ENCODE measurements at regions not wholly inside any gene's neighbourhood (a gene's known extent, or its start where the extent isn't known, plus 50 kb on each side); places are given as distances from the start of the nearest gene placed in this dataset.
"Not testable (repeated sequence)": the region's sequence is repeated elsewhere in the genome, so short reads cannot be mapped to it uniquely, and the experiment has no call there.

DNA sequence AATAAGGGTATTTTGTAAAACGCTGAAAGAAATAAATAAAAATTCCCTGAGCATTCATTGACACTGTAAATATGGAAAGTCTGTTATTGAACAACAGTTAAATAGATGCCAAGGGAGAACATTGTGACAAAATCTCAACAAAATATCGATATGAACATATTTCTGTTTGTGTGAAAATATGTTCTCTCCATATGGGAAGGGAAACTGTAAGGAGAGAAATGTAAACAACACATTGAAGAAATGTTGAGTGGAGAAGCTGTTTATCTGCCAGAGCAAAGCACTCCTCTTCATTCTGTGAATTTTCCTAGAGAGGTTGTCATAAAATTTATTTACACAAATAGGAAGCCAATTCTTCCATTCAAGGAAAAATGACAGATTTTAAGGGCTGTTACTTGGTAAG is 57.1 kb upstream of the EOMES start:
- Mint-ChIP-seq H3K4me3 (no peak overlapping the region), H3K36me3 (no peaks in the 10 kb centered on the region), H3K9me3 (no peaks in the 10 kb centered on the region), H3K4me1 (no peaks in the 10 kb centered on the region), H3K27me3 (peaks cover 2% of the 10 kb centered on the region), H3K27ac (no peak overlapping the region)
- DNase-seq (no peak), ATAC-seq (ENCODE audit: low read depth) (no peak)
- POLR2A ChIA-PET: no interaction called here

DNA sequence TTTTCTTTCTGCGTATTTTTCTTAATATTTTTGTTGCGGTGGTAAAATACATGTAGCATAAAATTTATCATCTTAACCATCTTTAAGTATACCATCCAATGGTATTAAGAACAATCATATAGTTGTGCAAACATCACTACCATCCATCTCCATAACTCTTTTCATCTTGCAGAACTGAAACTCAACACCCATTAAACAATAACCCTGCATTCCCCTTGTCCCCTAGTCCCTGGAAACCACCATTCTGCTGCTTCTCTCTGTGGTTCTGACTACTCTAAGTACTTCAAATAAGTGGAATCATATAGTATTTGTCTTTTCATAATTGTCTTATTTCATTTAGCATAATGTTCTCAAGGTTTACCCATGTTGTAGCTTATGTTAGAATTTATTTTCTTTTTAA is 67.3 kb upstream of the EOMES start:
- Mint-ChIP-seq H3K9me3 (peaks cover 6% of the 10 kb centered on the region), H3K4me1 (peaks cover 6% of the 10 kb centered on the region)
- POLR2A ChIA-PET: no interaction called here

DNA sequence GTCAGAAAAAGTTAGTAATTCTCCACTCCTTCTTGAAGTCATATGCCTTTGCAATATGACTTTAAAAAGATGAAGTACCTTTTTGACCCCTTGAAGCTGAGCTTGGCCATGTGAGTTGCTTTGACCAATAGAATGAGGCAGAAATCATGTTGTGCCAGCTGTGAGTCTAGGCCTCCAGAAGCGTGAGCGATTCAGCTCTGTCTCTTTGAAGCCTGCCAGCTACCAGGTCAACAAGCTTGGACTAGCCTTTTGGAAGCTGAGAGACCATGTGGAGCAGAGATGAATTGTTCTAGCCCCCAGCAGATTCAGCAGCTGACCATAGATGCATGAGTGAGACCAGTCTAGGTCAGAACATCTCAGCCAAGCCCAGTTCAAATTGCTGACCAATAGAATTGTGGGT is 69.8 kb upstream of the EOMES start:
- Mint-ChIP-seq H3K4me3 (no peak overlapping the region), H3K27ac (no peak overlapping the region), H3K4me1 (peaks cover 6% of the 10 kb centered on the region), H3K9me3 (peaks cover 6% of the 10 kb centered on the region), H3K36me3 (no peaks in the 10 kb centered on the region), H3K27me3 (no peaks in the 10 kb centered on the region)
- POLR2A ChIA-PET: no interaction called here
- no peak for DNase-seq
- ATAC-seq (ENCODE audit: low read depth): no peak

More for the DNA sequence above, 67.3 kb upstream of the EOMES start:
- Mint-ChIP-seq H3K4me3 (no peak overlapping the region), H3K27ac (no peak overlapping the region), H3K36me3 (no peaks in the 10 kb centered on the region), H3K27me3 (no peaks in the 10 kb centered on the region)
- DNase-seq (no peak), ATAC-seq (ENCODE audit: low read depth) (no peak)

DNA sequence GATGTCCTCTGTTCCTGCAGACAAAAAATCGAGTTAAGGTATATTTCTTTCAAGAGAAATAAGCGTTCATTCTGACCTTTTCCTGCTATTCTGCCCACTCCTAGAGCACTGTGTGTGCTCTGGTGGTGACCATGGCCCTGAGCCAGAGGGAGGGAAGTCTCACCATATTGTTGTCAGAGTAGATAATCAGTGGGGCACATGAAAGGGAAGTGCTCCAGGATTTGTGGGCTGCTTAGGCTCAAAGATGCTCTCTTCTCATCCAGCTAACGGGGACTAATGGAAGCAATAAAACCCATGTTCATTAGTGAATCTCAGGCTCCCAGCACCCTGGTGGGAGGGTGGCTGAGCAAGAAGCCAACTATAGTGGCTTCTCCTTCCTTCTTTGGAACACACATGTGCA is 70.7 kb upstream of the EOMES start:
- Mint-ChIP-seq H3K36me3 (no peaks in the 10 kb centered on the region), H3K27me3 (no peaks in the 10 kb centered on the region), H3K4me3 (no peak overlapping the region), H3K9me3 (peaks cover 6% of the 10 kb centered on the region), H3K4me1 (peaks cover 6% of the 10 kb centered on the region), H3K27ac (no peak overlapping the region)
- ATAC-seq (ENCODE audit: low read depth) (no peak), DNase-seq (no peak)
- POLR2A ChIA-PET: no interaction called here

DNA sequence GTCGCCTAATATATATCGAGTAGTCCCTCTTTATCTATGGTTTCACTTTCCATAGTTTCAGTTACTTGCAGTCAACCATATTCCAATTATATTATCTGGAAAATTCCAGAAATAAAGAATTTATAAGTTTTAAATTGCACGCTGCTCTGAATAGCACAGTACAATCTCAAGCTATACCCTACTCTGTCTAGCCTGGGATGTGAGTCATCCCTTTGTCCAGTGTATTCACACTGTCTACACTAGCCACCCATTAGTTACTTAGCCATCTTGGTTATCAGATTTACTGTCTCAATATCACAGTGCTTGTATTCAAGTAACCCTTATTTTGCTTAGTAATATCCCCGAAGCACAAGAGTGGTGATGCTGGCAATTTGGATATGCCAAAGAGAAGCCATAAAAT is 72.1 kb upstream of the EOMES start:
- Mint-ChIP-seq H3K4me3 (no peak overlapping the region), H3K4me1 (peaks cover 6% of the 10 kb centered on the region), H3K36me3 (no peaks in the 10 kb centered on the region), H3K27me3 (no peaks in the 10 kb centered on the region), H3K9me3 (peaks cover 6% of the 10 kb centered on the region), H3K27ac (no peak overlapping the region)
- ATAC-seq (ENCODE audit: low read depth) (no peak), DNase-seq (no peak)
- POLR2A ChIA-PET: no interaction called here

- H3K4me1 Mint-ChIP-seq: peaks cover 8% of the 10 kb centered on the region
- H3K27me3 Mint-ChIP-seq: no peaks in the 10 kb centered on the region
- peaks cover 4% of the 10 kb centered on the region for H3K9me3 Mint-ChIP-seq
- ATAC-seq (ENCODE audit: low read depth) (no peak), DNase-seq (no peak)
- H3K4me3 Mint-ChIP-seq: no peak overlapping the region
- no peaks in the 10 kb centered on the region for H3K36me3 Mint-ChIP-seq
- POLR2A ChIA-PET: no interaction called here
- H3K27ac Mint-ChIP-seq: no peak overlapping the region
These were observed 74.3 kb upstream of the EOMES start for GRCh38 chr3:27796365-27796875.

GRCh38 chr3:27797773-27798172 is 75.7 kb upstream of the EOMES start:
- Mint-ChIP-seq H3K27me3 (no peaks in the 10 kb centered on the region), H3K4me3 (no peak overlapping the region), H3K27ac (no peak overlapping the region), H3K4me1 (peaks cover 5% of the 10 kb centered on the region), H3K9me3 (peaks cover 1% of the 10 kb centered on the region), H3K36me3 (no peaks in the 10 kb centered on the region)
- DNase-seq: no peak
- ATAC-seq (ENCODE audit: low read depth): no peak
- POLR2A ChIA-PET: no interaction called here

DNA sequence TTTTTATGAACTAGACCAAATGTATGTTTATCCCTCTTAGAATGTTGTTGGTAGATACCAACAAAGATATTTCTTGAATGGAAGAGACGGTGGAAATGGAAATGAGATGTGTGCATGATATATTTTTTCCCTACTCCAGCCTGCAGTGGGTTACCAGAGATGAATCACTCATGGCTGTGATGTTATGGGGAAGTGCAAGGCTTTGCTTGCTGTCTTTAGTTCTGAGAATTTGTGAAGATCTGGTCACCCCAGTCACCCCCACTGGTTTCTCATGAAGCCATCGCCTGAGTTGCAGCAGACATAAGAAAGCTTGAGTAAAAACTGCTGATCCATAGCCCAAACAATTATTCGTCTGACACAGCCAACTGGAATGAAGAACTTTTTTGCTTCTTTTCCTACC is 78.1 kb upstream of the EOMES start:
- no peak for ATAC-seq (ENCODE audit: low read depth)
- H3K9me3 Mint-ChIP-seq: peaks cover 1% of the 10 kb centered on the region
- no peak overlapping the region for H3K27ac Mint-ChIP-seq
- no peaks in the 10 kb centered on the region for H3K36me3 Mint-ChIP-seq
- POLR2A ChIA-PET: no interaction called here
- H3K27me3 Mint-ChIP-seq: no peaks in the 10 kb centered on the region
- DNase-seq: no peak
- no peak overlapping the region for H3K4me3 Mint-ChIP-seq
- peaks cover 4% of the 10 kb centered on the region for H3K4me1 Mint-ChIP-seq

GRCh38 chr3:27802425-27802824 is 80.3 kb upstream of the EOMES start:
- DNase-seq (no peak), ATAC-seq (ENCODE audit: low read depth) (no peak)
- no peaks in the 10 kb centered on the region for H3K36me3 Mint-ChIP-seq
- POLR2A ChIA-PET: interaction anchor here (0.5 kb wide), 1 partner anchor 19 kb away, joined by 6 read pairs; no protein-coding TSS in a partner anchor
- no peaks in the 10 kb centered on the region for H3K27me3 Mint-ChIP-seq
- peaks cover 1% of the 10 kb centered on the region for H3K9me3 Mint-ChIP-seq
- H3K4me1 Mint-ChIP-seq: peaks cover 4% of the 10 kb centered on the region
- H3K4me3 Mint-ChIP-seq: no peak overlapping the region
- no peak overlapping the region for H3K27ac Mint-ChIP-seq

- Mint-ChIP-seq H3K27ac (no peak overlapping the region), H3K36me3 (no peaks in the 10 kb centered on the region), H3K27me3 (no peaks in the 10 kb centered on the region), H3K4me1 (peaks cover 4% of the 10 kb centered on the region), H3K9me3 (peaks cover 3% of the 10 kb centered on the region), H3K4me3 (no peak overlapping the region)
- no peak for DNase-seq
- no peak for ATAC-seq (ENCODE audit: low read depth)
- POLR2A ChIA-PET: no interaction called here
These were observed 80.7 kb upstream of the EOMES start for GRCh38 chr3:27802849-27803248.

- peaks cover 2% of the 10 kb centered on the region for H3K4me1 Mint-ChIP-seq
- POLR2A ChIA-PET: no interaction called here
- H3K27ac Mint-ChIP-seq: no peak overlapping the region
- H3K27me3 Mint-ChIP-seq: no peaks in the 10 kb centered on the region
- H3K4me3 Mint-ChIP-seq: no peak overlapping the region
- no peaks in the 10 kb centered on the region for H3K36me3 Mint-ChIP-seq
- ATAC-seq (ENCODE audit: low read depth) (no peak), DNase-seq (no peak)
- H3K9me3 Mint-ChIP-seq: peaks cover 1% of the 10 kb centered on the region
These were observed 83.2 kb upstream of the EOMES start for GRCh38 chr3:27805282-27805681.

- Mint-ChIP-seq H3K27ac (no peak overlapping the region), H3K4me3 (no peak overlapping the region), H3K4me1 (no peaks in the 10 kb centered on the region), H3K27me3 (no peaks in the 10 kb centered on the region), H3K9me3 (no peaks in the 10 kb centered on the region), H3K36me3 (peaks cover 2% of the 10 kb centered on the region)
- POLR2A ChIA-PET: no interaction called here
- ATAC-seq (ENCODE audit: low read depth) (no peak), DNase-seq (no peak)
These were observed 91.1 kb upstream of the EOMES start for GRCh38 chr3:27813255-27813654.

DNA sequence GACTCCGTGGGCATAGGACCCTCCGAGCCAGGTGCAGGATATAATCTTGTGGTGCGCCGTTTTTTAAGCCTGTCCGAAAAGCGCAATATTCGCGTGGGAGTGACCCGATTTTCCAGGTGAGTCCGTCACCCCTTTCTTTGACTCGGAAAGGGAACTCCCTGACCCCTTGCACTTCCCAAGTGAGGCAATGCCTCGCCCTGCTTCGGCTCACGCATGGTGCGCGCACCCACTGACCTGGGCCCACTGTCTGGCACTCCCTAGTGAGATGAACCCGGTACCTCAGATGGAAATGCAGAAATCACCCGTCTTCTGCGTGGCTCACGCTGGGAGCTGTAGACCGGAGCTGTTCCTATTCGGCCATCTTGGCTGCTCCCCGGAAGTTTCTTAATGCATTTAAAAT is 99.5 kb upstream of the EOMES start:
- not testable (repeated sequence) for H3K9me3 Mint-ChIP-seq, H3K27me3 Mint-ChIP-seq, H3K36me3 Mint-ChIP-seq

DNA sequence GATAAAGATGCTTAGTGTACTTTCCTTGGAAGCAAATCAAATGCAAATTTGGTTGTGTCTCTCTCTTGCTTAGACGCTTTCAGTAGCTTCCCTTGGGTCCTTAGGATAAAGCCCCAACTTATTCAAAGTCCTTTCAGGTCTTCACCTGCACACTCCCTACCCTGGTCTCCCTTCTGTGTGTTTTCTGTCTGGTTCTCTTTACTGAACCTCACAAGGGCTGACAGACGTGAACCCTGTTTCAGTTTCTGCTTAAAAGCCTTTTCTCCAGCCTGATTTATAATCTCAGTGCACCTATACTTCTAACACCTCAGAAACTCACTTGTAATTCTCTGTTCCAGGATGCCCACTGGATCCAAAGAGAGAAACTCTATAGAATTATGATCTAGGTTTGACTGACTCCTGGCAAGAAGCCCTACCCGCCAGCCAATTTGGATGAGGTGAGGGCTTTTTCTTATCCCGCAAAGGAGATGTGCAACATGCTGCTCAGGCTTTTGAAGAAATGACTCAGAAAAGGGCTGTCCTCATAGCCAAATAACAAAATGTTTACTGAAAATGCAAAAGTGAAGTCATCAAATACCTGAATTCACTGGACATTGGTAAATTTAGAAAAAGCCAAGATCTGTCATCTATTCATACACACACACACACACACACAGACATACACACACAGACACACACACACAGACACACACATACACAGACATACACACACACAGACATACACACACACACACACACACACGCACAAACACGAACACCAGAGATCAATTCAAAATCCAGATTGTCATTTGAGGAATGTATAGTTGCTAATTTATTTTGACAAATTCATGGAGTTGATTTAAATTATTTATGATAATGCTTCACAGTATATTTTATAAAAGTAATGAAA is 102.4 kb upstream of the EOMES start:
- Mint-ChIP-seq H3K36me3 (no peaks in the 10 kb centered on the region), H3K4me3 (no peak overlapping the region), H3K9me3 (peaks cover 5% of the 10 kb centered on the region), H3K4me1 (peaks cover 2% of the 10 kb centered on the region), H3K27ac (no peak overlapping the region), H3K27me3 (no peaks in the 10 kb centered on the region)
- POLR2A ChIA-PET: no interaction called here
- DNase-seq (no peak), ATAC-seq (ENCODE audit: low read depth) (no peak)

More for the DNA sequence above, 99.5 kb upstream of the EOMES start:
- DNase-seq; H3K4me3 Mint-ChIP-seq; H3K27ac Mint-ChIP-seq; ATAC-seq (ENCODE audit: low read depth); H3K4me1 Mint-ChIP-seq: not testable (repeated sequence)
- POLR2A ChIA-PET: interaction anchor here (0.7 kb wide), 1 partner anchor 20 kb away, joined by 6 read pairs; no protein-coding TSS in a partner anchor
